GM10266 (cell line): ENCODE measurements at regions not wholly inside any gene's neighbourhood (a gene's known extent, or its start where the extent isn't known, plus 50 kb on each side); places are given as distances from the start of the nearest gene placed in this dataset.

ENCODE experiments used
- DNase-seq: peaks from one replicate; pipeline ENCODE4 v3.0.0; 2012; ENCODE audit errors: extremely low spot score
- TF ChIP-seq, protein P1 (sequence below): IDR thresholded peaks from 2 replicates; pipeline ENCODE4 v1.5.1; 2012; ENCODE audit warnings: mild to moderate bottlenecking, low read depth; ENCODE audit not compliant: control insufficient read depth, insufficient read depth; ENCODE audit errors: missing control alignments

DNA sequence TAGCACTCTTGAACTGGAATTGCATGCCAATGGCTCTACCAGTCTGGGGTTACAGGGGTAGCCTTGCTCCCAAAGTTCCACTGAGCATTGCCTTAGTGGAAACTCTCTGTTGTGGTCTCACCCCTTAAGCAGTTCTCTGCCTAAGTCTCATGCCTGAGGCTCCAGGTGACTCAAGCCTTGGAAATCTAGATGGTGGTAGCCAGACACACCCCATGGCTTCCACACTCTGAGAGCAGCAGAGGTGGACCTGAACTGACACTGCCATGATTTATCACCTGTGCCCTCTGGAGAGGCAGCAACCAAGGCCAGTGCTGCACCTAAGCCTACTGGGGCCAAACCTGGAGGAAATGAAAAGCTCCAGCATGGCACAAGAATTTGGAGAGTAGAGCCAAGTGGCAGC is 285.7 kb upstream of the PKN2 start:
- no peak for DNase-seq
- TF ChIP-seq, protein P1, sequence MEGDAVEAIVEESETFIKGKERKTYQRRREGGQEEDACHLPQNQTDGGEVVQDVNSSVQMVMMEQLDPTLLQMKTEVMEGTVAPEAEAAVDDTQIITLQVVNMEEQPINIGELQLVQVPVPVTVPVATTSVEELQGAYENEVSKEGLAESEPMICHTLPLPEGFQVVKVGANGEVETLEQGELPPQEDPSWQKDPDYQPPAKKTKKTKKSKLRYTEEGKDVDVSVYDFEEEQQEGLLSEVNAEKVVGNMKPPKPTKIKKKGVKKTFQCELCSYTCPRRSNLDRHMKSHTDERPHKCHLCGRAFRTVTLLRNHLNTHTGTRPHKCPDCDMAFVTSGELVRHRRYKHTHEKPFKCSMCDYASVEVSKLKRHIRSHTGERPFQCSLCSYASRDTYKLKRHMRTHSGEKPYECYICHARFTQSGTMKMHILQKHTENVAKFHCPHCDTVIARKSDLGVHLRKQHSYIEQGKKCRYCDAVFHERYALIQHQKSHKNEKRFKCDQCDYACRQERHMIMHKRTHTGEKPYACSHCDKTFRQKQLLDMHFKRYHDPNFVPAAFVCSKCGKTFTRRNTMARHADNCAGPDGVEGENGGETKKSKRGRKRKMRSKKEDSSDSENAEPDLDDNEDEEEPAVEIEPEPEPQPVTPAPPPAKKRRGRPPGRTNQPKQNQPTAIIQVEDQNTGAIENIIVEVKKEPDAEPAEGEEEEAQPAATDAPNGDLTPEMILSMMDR, result no peak

DNA sequence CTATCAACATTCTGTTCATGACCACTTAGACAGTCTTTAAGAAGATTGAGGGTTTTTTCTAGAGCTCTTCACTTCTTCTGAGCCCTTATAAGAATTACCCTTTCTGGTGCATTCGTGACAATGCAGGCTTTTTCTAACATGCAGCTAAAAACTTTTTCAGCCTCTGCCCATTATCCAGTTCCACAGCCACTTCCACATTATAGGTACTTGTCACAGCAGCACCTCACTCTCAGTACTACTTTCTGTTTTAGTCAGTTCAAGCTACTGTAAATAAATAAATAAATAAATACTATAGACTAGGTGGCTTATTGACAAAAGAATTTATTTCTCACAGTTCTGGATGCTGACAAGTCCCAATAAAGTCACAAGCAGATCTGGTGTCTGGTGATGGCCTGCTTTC is 284.4 kb upstream of the PKN2 start:
- TF ChIP-seq, protein P1, result no peak
- DNase-seq, result no peak

DNA sequence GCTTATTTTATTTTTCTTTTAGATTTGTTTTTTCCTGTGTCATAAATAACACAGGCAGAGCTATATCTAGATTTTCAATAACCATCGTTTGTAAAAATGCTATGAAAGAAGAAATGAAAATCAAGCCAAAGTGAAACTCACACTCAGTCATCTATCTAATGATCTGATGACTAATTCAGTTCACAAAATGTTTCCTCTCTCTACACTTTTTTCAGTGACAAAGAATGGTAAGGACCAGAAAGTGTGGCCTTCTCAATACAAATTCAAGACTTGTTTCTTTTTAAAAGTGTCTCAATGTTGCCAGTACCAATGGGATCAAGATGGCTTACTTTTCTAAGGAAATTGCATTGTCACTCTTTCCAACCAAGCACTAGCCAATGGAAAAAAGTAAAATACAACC is 282.8 kb upstream of the PKN2 start:
- DNase-seq, result peak; percentile 43
- TF ChIP-seq, protein P1, result no peak

DNA sequence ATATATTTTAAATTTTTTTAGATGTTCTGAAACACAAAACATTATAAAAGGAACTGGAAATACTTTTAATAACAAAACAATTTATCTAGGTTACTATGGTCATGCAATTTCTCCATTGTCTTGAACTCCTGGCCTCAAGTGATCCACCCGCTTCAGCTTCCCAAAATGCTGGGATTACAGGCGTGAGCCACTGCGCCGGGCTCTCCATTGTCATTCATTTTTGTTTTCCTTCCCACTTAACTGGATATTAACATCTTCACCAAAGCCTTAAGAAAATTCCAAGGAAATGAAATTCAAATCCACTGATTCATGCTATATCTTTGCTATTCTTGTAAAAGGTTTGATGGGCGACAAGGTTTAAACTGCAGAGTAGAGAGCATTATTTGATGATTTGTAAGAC is 279.5 kb upstream of the PKN2 start:
- TF ChIP-seq, protein P1, result no peak
- DNase-seq, result no peak

DNA sequence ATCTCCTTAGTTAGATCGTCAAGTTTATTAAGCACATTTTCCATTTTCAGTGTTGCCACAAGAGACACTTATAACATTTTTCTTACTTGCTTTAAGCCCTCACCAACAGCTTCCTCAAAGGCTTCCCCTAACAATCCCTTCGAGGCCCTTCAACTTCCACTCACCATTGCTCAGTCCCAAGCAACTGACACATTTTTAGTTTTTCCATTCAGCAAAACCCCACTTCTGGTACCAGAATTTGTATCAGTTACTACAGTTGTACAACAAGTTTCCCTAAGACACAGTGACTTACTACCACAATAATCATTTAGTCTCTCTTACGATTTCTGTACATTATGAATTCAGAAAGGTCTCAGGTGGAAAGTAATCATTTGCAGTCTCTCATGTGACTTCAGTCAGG is 276.8 kb upstream of the PKN2 start:
- DNase-seq, result no peak
- TF ChIP-seq, protein P1, result no peak

GRCh38 chr1:88421997-88422396 is 262.1 kb upstream of the PKN2 start:
- no peak for DNase-seq
- TF ChIP-seq, protein P1, result no peak

DNA sequence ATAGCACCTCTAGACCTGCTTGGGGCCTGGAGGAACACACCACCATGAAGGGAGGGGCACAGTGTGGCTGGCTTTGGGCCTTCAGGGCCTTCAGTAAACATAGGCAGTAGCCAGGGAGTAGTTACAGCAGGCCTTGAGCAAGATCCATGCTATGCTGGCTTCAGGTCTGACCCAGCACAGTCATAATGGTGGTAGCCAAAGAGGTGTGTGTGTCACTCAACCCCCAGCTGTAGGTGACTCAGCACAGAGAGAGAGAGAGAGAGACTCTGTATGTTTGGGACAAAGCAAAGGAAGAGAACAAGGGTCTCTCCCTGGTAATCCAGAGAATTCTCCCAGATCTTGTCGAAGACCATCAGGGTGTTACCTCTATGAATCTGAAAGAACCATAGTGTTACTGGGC is 250.5 kb upstream of the PKN2 start:
- DNase-seq, result no peak
- TF ChIP-seq, protein P1, result no peak

GRCh38 chr1:88434836-88435235 is 249.2 kb upstream of the PKN2 start:
- DNase-seq, result no peak
- TF ChIP-seq, protein P1, result no peak
